Activated CD8-positive, alpha-beta memory T cell treated with anti-CD3 and anti-CD28 coated beads, Interleukin-2, amount 50 U/mL, for 24 hours (primary cell): ENCODE measurements at regions not wholly inside any gene's neighbourhood (a gene's known extent, or its start where the extent isn't known, plus 50 kb on each side); places are given as distances from the start of the nearest gene placed in this dataset.
"Not testable (repeated sequence)": the region's sequence is repeated elsewhere in the genome, so short reads cannot be mapped to it uniquely, and the experiment has no call there.

Experiments used
- DNase-seq: peaks from one replicate; pipeline ENCODE4 v3.0.0-alpha.2; 2020; ENCODE audit errors: extremely low read depth

- no peak for DNase-seq
Measured at GRCh38 chr12:111154147-111154834, 214.6 kb downstream of the PHETA1 start.

GRCh38 chr12:111152561-111152960 is 216.3 kb downstream of the PHETA1 start:
- no peak for DNase-seq

- no peak for DNase-seq
Measured at GRCh38 chr12:111150921-111151840, 217.7 kb downstream of the PHETA1 start.

GRCh38 chr12:111150360-111150759 is 218.5 kb downstream of the PHETA1 start:
- DNase-seq: no peak

- DNase-seq: no peak
Measured at GRCh38 chr12:111149299-111149698, 219.6 kb downstream of the PHETA1 start.

- no peak for DNase-seq
Measured at GRCh38 chr12:111148005-111148404, 220.9 kb downstream of the PHETA1 start.

- DNase-seq: no peak
Measured at GRCh38 chr12:111143271-111143670, 222.9 kb upstream of the MYL2 start.

- no peak for DNase-seq
Measured at GRCh38 chr12:111141205-111141604, 220.8 kb upstream of the MYL2 start.

GRCh38 chr12:111138016-111138415 is 217.6 kb upstream of the MYL2 start:
- no peak for DNase-seq

GRCh38 chr12:111135293-111135832 is 215.0 kb upstream of the MYL2 start:
- DNase-seq: no peak

- DNase-seq: no peak
Measured at GRCh38 chr12:111130336-111130735, 210.0 kb upstream of the MYL2 start.

GRCh38 chr12:111129149-111129767 is 208.9 kb upstream of the MYL2 start:
- DNase-seq: no peak

- no peak for DNase-seq
Measured at GRCh38 chr12:111126331-111126730, 206.0 kb upstream of the MYL2 start.

- DNase-seq: no peak
Measured at GRCh38 chr12:111124183-111124582, 203.8 kb upstream of the MYL2 start.

GRCh38 chr12:111123390-111123789 is 203.0 kb upstream of the MYL2 start:
- DNase-seq: no peak

GRCh38 chr12:111122458-111122878 is 202.1 kb upstream of the MYL2 start:
- DNase-seq: no peak

- DNase-seq: no peak
Measured at GRCh38 chr12:111121840-111122239, 201.5 kb upstream of the MYL2 start.

GRCh38 chr12:111120578-111120977 is 200.2 kb upstream of the MYL2 start:
- DNase-seq: no peak

- no peak for DNase-seq
Measured at GRCh38 chr12:111117017-111117416, 196.6 kb upstream of the MYL2 start.

GRCh38 chr12:111113313-111113712 is 192.9 kb upstream of the MYL2 start:
- not testable (repeated sequence) for DNase-seq

GRCh38 chr12:111112311-111113098 is 192.1 kb upstream of the MYL2 start:
- DNase-seq: no peak
